Stimulated activated CD4-positive, alpha-beta T cell treated with anti-CD3 and anti-CD28 coated beads, Interleukin-15, amount 100 ng/mL, for 1 hour (primary cell): ENCODE measurements at regions not wholly inside any gene's neighbourhood (a gene's known extent, or its start where the extent isn't known, plus 50 kb on each side); places are given as distances from the start of the nearest gene placed in this dataset.

Experiments used
- DNase-seq, 2 donors: peaks; one replicate each; pipeline ENCODE4 v3.0.0-alpha.2; 2020; ENCODE audit warnings: low read depth in 1 of 2, low spot score in 1 of 2

- DNase-seq: no peak
Measured at GRCh38 chr1:195113471-195113870, 1494.8 kb downstream of the KCNT2 start.

DNA sequence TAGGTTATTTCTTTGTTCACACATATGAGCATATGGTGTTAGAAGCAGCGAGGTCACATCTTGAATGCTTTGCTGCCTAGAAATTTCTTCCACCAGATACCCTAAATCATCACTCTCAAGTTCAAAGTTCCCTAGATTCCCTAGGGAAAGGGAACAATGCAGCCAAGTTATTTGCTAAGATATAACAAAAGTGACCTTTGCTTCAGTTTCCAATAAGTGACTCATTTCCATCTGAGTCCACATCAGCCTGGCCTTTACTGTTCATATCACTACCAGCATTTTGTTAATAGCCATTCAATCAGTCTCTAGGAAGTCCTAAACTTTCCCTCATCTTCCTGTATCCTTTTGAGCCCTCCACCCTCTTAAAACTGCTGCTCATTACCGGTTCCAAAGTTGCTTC is 1502.5 kb downstream of the KCNT2 start:
- DNase-seq: no peak

DNA sequence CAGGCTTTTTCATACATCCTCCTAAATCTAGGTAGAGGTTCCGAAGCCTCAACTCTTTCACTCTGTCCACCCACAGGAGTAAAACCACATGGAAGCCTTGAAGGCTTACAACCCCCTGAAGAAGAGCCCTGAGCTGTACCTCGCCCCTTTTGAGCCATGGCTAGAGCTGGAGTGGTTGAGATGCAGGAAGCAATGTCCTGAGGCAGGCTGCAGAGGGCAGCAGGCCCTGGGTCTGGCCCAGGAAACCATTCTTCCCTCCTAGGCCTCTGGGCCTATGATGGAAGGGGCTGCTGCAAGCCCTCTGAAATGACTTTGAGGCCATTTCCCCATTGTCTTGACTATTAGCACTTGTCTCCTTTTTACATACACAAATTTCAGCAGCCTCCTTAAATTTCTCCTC is 1503.0 kb downstream of the KCNT2 start:
- no peak for DNase-seq

GRCh38 chr1:195097316-195097715 is 1510.9 kb downstream of the KCNT2 start:
- DNase-seq: no peak

DNA sequence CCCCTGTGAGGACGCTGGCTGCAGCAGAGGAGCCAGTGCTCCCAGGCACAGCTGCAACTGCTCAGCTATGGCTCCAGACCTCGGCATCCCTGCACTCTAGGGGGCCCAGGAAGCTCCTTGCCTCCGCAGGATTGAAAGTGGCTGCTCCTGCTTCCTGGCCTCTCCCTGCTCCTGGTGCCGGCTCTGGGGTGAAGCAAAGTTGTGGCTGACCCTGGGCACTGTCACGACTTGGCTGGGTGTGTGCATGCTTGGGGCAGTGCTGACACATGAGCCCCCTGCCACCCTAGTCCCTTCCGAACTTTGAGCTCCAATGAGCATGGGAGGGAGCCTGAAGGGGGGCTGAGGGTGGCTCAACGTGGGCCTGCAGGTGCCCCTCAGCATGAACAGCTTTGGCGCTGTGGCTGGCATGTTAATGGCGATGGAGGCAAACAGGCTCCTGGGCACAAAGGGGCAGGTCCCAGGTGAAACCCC is 1512.2 kb downstream of the KCNT2 start:
- DNase-seq: no peak

- no peak for DNase-seq
Measured at GRCh38 chr1:195085196-195085595, 1523.0 kb downstream of the KCNT2 start.

DNA sequence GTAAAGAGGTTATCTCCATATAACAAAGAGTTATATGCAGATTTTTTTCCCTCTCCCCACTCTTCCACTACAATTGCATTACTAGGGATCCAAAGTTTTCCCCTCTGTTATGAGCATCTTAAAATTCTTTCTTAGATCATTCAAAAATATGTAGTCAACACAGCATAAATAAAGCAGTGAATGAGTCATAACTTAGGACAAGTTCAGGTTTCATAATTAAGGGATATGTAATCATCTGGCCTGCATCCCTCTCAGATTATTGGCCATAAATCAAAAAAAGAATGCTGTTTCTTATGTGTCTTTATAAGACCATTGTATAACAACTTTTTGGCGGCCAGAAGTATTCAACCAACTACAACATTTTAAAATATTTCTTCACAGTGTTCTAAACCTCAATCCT is 1526.1 kb downstream of the KCNT2 start:
- DNase-seq: no peak

DNA sequence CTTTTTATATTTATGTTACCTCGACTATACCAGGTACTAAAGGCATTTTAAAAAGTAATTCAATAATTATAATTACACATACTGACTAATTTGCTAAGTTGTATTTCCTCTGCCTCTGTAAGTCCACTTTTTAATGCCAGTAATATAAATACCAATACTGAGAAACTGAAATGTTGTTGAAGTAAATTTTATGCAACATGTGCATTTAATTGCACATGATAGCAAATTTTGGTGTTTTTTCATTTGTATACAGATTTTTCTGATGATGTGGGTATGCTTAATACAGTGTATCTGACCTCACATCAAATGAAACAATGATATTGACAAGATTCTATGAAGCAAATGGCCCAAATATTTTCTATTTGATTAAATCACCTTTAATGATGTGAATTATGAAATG is 1531.6 kb downstream of the KCNT2 start:
- DNase-seq: no peak

- DNase-seq: no peak
Measured at GRCh38 chr1:195075973-195076372, 1532.3 kb downstream of the KCNT2 start.

GRCh38 chr1:195071461-195071860 is 1536.8 kb downstream of the KCNT2 start:
- DNase-seq: no peak

DNA sequence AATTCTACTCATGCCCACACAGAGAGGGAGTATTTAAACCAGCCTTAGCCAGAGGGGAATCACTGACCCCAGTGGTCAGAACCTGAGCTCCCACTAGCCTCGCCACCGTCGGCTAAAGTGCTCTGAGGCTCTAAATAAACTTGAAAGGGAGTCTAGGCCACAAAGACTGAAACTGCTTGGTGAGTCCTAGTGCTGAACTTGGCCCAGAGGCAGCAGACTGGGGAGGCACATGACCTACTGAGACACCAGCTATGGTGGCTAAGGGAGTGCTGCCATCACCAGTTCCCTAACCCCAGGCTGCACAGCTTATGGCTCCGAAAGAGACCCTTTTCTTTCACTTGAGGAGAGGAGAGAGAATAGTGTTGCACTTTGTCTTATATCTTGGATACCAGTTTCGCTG is 1542.8 kb downstream of the KCNT2 start:
- no peak for DNase-seq

GRCh38 chr1:195064358-195064757 is 1543.9 kb downstream of the KCNT2 start:
- no peak for DNase-seq

DNA sequence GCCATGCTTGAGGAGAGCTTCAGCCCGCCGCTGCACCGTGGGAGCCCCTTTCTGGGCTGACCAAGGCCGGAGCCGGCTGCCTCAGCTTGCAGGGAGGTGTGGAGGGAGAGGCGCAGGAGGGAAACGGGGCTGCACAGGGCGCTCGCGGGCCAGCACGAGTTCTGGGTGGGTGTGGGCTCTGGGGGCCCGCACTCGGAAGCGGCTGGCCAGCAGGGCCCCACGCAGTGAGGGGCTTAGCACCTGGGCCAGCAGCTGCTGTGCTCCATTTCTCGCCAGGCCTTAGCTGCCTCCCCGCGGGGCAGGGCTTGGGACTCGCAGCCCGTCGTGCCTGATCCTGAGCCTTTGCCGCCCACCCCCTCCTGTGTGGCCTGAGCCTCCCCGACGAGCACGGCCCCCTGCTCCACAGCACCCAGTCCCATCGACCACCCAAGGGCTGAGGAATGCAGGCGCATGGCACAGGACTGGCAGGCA is 1554.0 kb downstream of the KCNT2 start:
- DNase-seq: no peak

DNA sequence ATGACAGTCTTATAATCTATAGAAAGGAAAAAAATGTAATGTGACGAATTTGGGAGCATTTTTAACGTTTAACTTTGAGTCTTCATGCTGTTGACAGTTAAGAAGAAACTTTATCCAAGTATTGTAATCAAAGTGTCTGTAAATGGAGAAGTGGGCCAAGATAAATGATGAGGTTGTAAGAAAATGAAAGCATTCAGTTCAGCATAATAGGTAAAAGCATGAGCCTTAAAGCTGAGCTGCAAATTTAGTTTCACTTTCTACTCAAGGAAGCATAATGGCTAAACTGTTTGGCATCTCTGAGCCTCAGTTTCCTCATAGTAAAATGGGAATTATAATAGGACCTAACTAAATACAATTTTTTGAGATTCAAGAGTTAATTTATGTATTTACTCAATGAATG is 1554.8 kb downstream of the KCNT2 start:
- no peak for DNase-seq

DNA sequence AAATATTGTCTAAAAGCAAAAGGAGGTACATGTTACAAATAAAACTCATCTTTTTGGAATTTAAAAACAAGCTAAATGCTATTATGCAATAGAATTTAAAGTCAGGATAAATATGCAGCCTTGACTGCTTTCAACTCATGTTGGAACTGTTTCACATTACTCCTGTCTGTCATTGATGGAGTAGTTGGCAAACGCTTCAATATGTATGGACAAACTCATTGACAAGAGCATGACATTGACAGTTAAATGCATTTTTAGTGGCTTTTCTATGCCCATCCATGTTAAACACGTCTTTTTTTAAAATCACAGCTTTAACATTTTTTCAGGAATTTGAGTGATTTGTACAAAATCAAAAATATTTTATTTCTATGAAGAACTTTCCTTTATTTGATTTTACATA is 1560.5 kb downstream of the KCNT2 start:
- no peak for DNase-seq

DNA sequence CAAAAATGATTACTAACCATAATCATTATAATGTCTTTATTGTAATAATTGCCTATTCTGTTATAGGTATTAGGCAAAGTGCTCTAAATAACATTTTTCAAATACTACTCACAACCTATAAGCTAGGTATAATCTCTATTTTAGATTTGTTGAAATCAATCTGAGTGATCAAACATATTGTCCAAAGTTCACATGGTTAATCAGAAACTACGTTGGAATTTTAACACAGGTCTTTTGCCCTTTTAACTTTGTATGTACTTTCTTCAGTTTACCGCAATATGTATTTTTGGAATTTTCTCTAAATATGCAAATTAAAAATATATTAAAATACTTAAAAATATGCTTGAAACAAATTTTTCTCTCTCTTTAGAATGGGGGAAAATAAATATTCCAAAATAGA is 1563.2 kb downstream of the KCNT2 start:
- no peak for DNase-seq

DNA sequence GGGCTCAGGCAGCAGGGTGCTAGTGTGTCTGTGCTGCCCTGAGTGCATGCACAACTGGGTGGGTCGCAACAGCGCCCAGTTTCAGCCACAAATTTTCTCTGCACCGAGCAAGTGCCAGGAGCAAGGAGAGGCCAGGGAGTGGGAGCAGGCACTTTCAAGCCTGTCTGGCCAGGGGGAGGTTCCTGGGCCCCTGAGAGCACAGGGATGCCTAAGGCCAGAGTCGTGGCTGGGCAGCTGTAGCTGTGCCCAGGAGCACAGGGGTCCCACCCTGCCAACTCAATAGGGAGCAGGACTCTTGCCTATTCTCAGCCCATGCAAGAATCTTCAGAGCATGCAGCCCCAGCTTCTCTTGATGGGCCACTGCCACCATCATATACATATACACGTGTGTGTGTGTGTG is 1577.4 kb downstream of the KCNT2 start:
- DNase-seq: no peak

DNA sequence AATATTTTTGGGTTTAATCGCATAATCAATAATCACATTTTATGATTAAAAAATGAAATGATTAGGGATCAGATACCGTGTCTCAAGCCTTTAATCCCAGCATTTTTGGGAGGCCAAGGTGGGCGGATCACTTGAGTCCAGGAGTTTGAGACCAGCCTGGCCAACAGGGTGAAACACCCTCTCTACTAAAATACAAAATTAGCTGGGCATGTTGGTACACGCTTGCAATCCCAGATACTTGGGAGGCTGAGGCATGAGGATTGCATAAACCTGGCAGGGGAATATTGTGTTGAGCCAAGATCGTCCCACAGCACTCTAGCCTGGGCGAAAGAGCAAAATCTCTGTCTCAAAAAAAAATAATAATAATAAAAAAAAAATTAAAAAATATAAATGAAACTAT is 1581.4 kb downstream of the KCNT2 start:
- DNase-seq: no peak

DNA sequence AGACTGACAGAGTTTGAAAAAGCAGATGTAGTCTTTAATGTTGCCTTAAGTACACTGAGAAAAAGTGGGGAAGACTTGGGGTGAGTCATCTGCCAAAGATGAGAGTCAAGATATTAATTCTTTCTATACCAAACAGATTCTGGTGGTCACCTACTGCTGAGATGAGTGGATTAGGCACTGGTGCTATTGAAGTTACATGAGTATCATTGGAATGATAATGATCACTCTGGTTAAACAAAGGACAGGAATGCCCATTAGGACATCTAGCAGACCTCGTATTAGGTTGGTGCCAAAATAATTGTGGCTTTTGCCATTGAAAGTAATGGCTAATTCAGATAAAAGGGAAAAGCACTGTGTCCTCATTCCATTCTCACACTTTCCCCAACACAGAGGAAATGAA is 1588.9 kb downstream of the KCNT2 start:
- no peak for DNase-seq

GRCh38 chr1:195012995-195013394 is 1595.2 kb downstream of the KCNT2 start:
- no peak for DNase-seq

- no peak for DNase-seq
Measured at GRCh38 chr1:195005338-195005737, 1602.9 kb downstream of the KCNT2 start.

GRCh38 chr1:194990483-194990882 is 1617.8 kb downstream of the KCNT2 start:
- no peak for DNase-seq

GRCh38 chr1:194975913-194976312 is 1632.3 kb downstream of the KCNT2 start:
- DNase-seq: no peak

- DNase-seq: no peak
Measured at GRCh38 chr1:194968916-194969315, 1639.3 kb downstream of the KCNT2 start.
